22Rv1 (cell line): ENCODE measurements at regions not wholly inside any gene's neighbourhood (a gene's known extent, or its start where the extent isn't known, plus 50 kb on each side); places are given as distances from the start of the nearest gene placed in this dataset.

Experiments
- H3K27ac ChIP-seq: fragments of 450-650 bp; 2 replicates; pipeline ENCODE4 v1.5.1; 2017
- CTCF ChIP-seq: fragments of 450-650 bp; IDR thresholded peaks from 2 replicates; pipeline ENCODE4 v1.5.1; 2017; ENCODE audit warnings: mild to moderate bottlenecking
- ZFX ChIP-seq: fragments of 450-650 bp; IDR thresholded peaks from 2 replicates; pipeline ENCODE4 v1.6.1; 2017; ENCODE audit warnings: antibody characterized with exemption, borderline replicate concordance

GRCh38 chr3:174791161-174791560 is 68.0 kb upstream of the NAALADL2 start:
- H3K27ac ChIP-seq, result no peak overlapping the region; the same call in 1 of the 2 replicates
- no peak for TF ChIP-seq CTCF
- no peak for TF ChIP-seq ZFX

GRCh38 chr3:174792864-174793263 is 66.3 kb upstream of the NAALADL2 start:
- no peak overlapping the region for H3K27ac ChIP-seq
- TF ChIP-seq CTCF (no peak), ZFX (no peak)
